Sigmoid colon (tissue), 6 donors: ENCODE measurements at regions not wholly inside any gene's neighbourhood (a gene's known extent, or its start where the extent isn't known, plus 50 kb on each side); places are given as distances from the start of the nearest gene placed in this dataset.

Experiments
- DNase-seq: peaks from one replicate; pipeline ENCODE4 v3.0.0-alpha.2; 2019
- H3K27ac ChIP-seq, 4 donors: fragments of 200-600 bp; sonication (generic); one replicate each; pipeline ENCODE4 v1.5.1; 2016 to 2019; ENCODE audit warnings: mild to moderate bottlenecking in 1 of 4
- H3K27me3 ChIP-seq, 3 donors: fragments of 200-600 bp; sonication (generic); one replicate each; pipeline ENCODE4 v1.5.1; 2019; ENCODE audit warnings: mild to moderate bottlenecking in 1 of 3
- H3K36me3 ChIP-seq, 4 donors: fragments of 200-600 bp; sonication (generic); one replicate each; pipeline ENCODE4 v1.5.1; 2016 to 2019
- H3K4me1 ChIP-seq, 4 donors: fragments of 200-600 bp; sonication (generic); one replicate each; pipeline ENCODE4 v1.5.1; 2017 to 2019
- H3K4me3 ChIP-seq, 4 donors: fragments of 200-600 bp; sonication (generic); one replicate each; pipeline ENCODE4 v1.5.1; 2017 to 2019; ENCODE audit warnings: mild to moderate bottlenecking in 2 of 4, moderate library complexity in 1 of 4
- H3K9me3 ChIP-seq, 4 donors: fragments of 200-600 bp in 3 of 4; sonication (generic) in 3 of 4; one replicate each; pipeline versions ENCODE4 v1.5.1 to v1.6.1; 2013 to 2019
- EP300 ChIP-seq, 4 donors: sonication (generic); formaldehyde crosslinking; IDR thresholded peaks; one replicate each; pipeline ENCODE4 v1.6.1; 2017; ENCODE audit warnings: antibody characterized with exemption in 4 of 4
- POLR2A ChIP-seq, 2 donors: fragments of 450-650 bp; IDR thresholded peaks; one replicate each; pipeline ENCODE4 v1.6.1; 2016; ENCODE audit warnings: antibody characterized with exemption in 2 of 2, mild to moderate bottlenecking in 2 of 2, moderate library complexity in 2 of 2
- POLR2AphosphoS5 ChIP-seq, 4 donors: sonication (generic); formaldehyde crosslinking; IDR thresholded peaks; one replicate each; pipeline ENCODE4 v1.6.1; 2017; ENCODE audit warnings: antibody characterized with exemption in 4 of 4
- WGBS, 2 donors: extraction: QIAGEN DNeasy Blood & Tissue Kit; methylation state at CpG; one replicate each; pipeline ENCODE4 v1.1.7; 2013; 5-methylcytosine and 5-hydroxymethylcytosine counted together
- intact Hi-C: fragments of 100-400 bp; cut with DNase I; formaldehyde crosslinking; loops from one replicate; pipeline ENCODE4 v1.15.1; 2023
- TF ChIP-seq, protein P1 (sequence below), 4 experiments: fragments of 450-650 bp in 3 of 4; fragments of 200-600 bp in 1 of 4; IDR thresholded peaks; one replicate each; pipeline ENCODE4 v1.5.1; 2016 to 2019; ENCODE audit warnings: antibody characterized with exemption in 4 of 4, mild to moderate bottlenecking in 3 of 4, moderate library complexity in 2 of 4
- donor health status: healthy with polysubstance abuse.
- donor health status: healthy.

DNA sequence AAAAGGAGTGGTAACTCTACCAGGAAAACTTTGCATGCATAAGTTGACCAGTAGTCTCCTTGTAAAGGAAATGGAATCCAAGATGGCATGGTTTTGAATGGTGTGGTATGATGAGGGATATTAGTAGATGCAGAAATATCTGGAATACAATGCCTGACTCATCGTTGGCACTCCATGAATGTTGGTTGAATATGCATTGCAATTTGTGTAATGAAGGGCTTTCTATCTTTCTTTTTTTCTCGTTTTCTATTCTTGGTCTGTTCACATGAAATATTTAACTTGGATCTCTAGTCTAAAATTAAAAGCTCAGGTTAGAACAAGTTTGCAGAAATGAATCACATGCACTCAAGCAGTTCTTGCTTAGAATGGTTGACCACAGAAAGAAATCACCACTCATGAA, 195.3 kb upstream of the ADRA1D start:
- intact Hi-C loops = no loop called here
- TF ChIP-seq POLR2AphosphoS5 (IDR thresholded peaks at IDR 0.05) (no peak), EP300 (IDR thresholded peaks at IDR 0.05) (no peak), POLR2A (IDR thresholded peaks at IDR 0.05) (no peak)
- TF ChIP-seq, protein P1, sequence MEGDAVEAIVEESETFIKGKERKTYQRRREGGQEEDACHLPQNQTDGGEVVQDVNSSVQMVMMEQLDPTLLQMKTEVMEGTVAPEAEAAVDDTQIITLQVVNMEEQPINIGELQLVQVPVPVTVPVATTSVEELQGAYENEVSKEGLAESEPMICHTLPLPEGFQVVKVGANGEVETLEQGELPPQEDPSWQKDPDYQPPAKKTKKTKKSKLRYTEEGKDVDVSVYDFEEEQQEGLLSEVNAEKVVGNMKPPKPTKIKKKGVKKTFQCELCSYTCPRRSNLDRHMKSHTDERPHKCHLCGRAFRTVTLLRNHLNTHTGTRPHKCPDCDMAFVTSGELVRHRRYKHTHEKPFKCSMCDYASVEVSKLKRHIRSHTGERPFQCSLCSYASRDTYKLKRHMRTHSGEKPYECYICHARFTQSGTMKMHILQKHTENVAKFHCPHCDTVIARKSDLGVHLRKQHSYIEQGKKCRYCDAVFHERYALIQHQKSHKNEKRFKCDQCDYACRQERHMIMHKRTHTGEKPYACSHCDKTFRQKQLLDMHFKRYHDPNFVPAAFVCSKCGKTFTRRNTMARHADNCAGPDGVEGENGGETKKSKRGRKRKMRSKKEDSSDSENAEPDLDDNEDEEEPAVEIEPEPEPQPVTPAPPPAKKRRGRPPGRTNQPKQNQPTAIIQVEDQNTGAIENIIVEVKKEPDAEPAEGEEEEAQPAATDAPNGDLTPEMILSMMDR (IDR thresholded peaks at IDR 0.05) = no peak
- WGBS, 2 donors = 85 to 86% methylated on average over 2 of the region's 2 CpGs

DNA sequence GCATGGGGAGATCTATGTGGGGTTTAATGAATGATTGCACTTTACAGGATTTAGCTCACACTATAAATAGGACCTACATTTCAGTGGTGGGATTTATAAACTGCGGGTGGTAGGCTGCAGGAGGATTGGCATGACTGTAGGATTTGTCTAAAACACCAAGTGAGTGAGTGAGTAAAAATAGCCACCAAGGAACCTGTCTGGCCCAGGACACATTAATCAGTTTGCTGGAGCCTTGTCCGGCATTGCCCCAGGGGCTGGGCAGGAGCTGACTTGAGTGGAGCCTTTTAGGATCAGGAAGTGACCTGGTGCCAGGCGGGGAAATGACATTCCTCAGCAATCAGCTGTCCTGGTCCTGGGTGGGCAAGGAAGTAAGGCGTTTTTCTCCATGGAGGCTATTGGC, 193.9 kb upstream of the ADRA1D start:
- Histone ChIP-seq H3K4me1 (no peaks in the 10 kb centered on the region), H3K27me3 (no peaks in the 10 kb centered on the region), H3K4me3 (no peak overlapping the region), H3K36me3 (no peaks in the 10 kb centered on the region), H3K9me3 (no peaks in the 10 kb centered on the region), H3K27ac (no peak overlapping the region)
- 80 to 86% methylated on average over 4 of the region's 4 CpGs for WGBS, 2 donors
- intact Hi-C loops = no loop called here
- TF ChIP-seq POLR2AphosphoS5 (IDR thresholded peaks at IDR 0.05) = no peak
- no peak for TF ChIP-seq EP300 (IDR thresholded peaks at IDR 0.05)
- TF ChIP-seq POLR2A (IDR thresholded peaks at IDR 0.05) = no peak
- TF ChIP-seq, protein P1 (IDR thresholded peaks at IDR 0.05) = no peak
- no peak for DNase-seq

More for the DNA sequence above, 195.3 kb upstream of the ADRA1D start:
- Histone ChIP-seq H3K36me3 (no peaks in the 10 kb centered on the region), H3K4me1 (no peaks in the 10 kb centered on the region), H3K27me3 (no peaks in the 10 kb centered on the region), H3K9me3 (no peaks in the 10 kb centered on the region), H3K27ac (no peak overlapping the region), H3K4me3 (no peak overlapping the region)
- DNase-seq = no peak

DNA sequence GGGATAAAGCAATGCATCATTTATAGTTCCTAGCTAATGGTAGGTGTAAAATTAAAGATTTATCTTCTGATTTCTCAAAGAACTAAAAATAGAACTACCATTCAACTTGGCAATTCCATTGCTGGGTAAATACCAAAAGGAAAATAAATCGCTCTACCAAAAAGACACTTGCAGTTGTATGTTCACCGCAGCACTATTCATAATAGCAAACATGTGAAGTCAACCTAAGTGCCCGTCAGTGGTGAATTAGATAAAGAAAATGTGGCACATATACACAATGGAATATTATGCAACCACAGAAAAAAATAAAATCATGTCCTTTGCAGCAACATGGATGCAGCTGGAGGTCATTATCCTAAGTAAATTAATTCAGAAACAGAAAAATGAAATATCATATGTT, 192.8 kb upstream of the ADRA1D start:
- H3K27ac ChIP-seq = no peak overlapping the region
- H3K27me3 ChIP-seq = no peaks in the 10 kb centered on the region
- no peaks in the 10 kb centered on the region for H3K36me3 ChIP-seq
- WGBS, 2 donors = 91 to 96% methylated on average over 3 of the region's 3 CpGs
- H3K4me3 ChIP-seq = no peak overlapping the region
- TF ChIP-seq EP300 (IDR thresholded peaks at IDR 0.05) (no peak), POLR2AphosphoS5 (IDR thresholded peaks at IDR 0.05) (no peak), POLR2A (IDR thresholded peaks at IDR 0.05) (no peak)
- TF ChIP-seq, protein P1 (IDR thresholded peaks at IDR 0.05) = no peak
- H3K4me1 ChIP-seq = no peaks in the 10 kb centered on the region
- intact Hi-C loops = no loop called here
- H3K9me3 ChIP-seq = no peaks in the 10 kb centered on the region
- DNase-seq = no peak

DNA sequence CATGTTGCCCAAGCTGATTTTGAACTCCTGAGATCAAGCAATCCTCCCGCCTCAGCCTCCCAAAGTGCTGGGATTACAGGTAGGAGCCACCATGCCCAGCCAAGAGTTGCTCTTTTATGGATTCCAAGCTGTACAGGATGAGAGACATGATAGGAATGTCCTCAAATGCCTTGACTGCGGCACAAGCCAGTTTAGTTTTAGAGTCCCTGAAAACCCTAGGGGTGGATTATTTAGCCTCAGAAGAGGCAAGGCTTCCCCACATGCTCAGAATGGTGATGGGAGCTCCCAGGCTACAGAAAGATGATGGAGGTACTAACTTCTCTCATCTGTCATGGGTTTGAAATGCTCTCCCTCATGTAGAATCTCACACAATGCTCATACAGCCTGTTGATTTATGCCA, 192.1 kb upstream of the ADRA1D start:
- intact Hi-C loops = no loop called here
- Histone ChIP-seq H3K4me1 (no peaks in the 10 kb centered on the region), H3K9me3 (no peaks in the 10 kb centered on the region), H3K27me3 (no peaks in the 10 kb centered on the region), H3K27ac (no peak overlapping the region), H3K4me3 (no peak overlapping the region), H3K36me3 (no peaks in the 10 kb centered on the region)
- WGBS, 2 donors = 91 to 94% methylated on average over 2 of the region's 2 CpGs
- no peak for DNase-seq
- no peak for TF ChIP-seq POLR2AphosphoS5 (IDR thresholded peaks at IDR 0.05)

DNA sequence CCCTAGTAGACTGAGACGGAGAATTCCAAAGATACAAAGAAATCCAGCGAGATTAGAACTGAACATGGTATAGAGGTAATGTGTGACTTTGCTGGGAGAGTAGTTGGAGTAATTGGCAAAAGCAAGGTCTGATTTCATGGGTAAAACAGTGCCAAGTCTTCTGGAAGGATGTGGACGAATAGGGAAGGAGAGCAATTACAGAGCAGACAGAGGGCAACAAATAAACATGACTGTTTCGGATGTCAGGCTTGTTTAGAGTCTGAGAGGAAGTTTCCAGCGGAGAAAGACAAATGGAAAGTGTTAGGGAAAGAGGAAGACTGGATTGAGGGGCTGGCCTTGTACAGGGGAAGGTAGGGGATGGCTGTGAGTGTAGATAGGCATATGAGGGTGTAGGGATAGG, 190.4 kb upstream of the ADRA1D start:
- Histone ChIP-seq H3K36me3 (no peaks in the 10 kb centered on the region), H3K27ac (no peak overlapping the region), H3K4me1 (peaks cover 0 to 6% (median 0%) of the 10 kb centered on the region in 4 donors), H3K27me3 (no peaks in the 10 kb centered on the region), H3K4me3 (no peak overlapping the region), H3K9me3 (no peaks in the 10 kb centered on the region)
- intact Hi-C loops = no loop called here
- DNase-seq = no peak
- 68 to 71% methylated on average over 5 of the region's 5 CpGs for WGBS, 2 donors
- no peak for TF ChIP-seq POLR2A (IDR thresholded peaks at IDR 0.05)
- no peak for TF ChIP-seq POLR2AphosphoS5 (IDR thresholded peaks at IDR 0.05)
- TF ChIP-seq, protein P1 (IDR thresholded peaks at IDR 0.05) = no peak
- TF ChIP-seq EP300 (IDR thresholded peaks at IDR 0.05) = no peak
